GM12892 (cell line): ENCODE measurements at regions not wholly inside any gene's neighbourhood (a gene's known extent, or its start where the extent isn't known, plus 50 kb on each side); places are given as distances from the start of the nearest gene placed in this dataset.

Experiments used
- DNase-seq: peaks from one replicate; pipeline ENCODE4 v3.0.0; 2011; ENCODE audit not compliant: insufficient read length
- FAIRE-seq: peaks from 2 replicates; lab custom pipeline; 2011; peaks lifted over from hg19 to GRCh38; lab: Jason Lieb, UNC
- POLR2A ChIP-seq: IDR thresholded peaks from 2 replicates; pipeline ENCODE4 v1.6.1; 2011; ENCODE audit warnings: low read depth, low read length, control low read depth
- POLR2AphosphoS5 ChIP-seq: IDR thresholded peaks from 2 replicates; pipeline ENCODE4 v1.6.1; 2011; ENCODE audit warnings: low read depth, low read length, control low read depth
- TAF1 ChIP-seq: IDR thresholded peaks from 2 replicates; pipeline ENCODE4 v1.6.1; 2011; ENCODE audit warnings: low read depth, mild to moderate bottlenecking, control low read depth, low read length, borderline replicate concordance

DNA sequence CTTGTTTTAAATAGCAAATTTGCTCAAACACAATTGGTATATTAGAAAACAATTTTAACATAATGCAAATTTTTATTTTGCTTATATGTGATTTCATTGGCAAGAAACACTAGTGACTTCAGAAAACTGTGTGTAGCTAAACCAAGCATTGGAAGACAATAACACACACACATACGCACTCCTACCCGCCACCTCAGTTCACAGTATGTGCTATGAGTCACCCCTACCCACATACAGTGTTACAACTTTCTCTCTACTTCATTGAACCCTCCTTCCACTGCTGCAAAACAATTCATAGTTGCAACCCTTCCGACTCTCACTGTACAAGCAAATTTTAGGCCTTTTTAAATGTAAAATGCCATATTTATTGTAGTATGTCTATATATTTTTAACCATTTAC is 119.9 kb upstream of the THSD7A start:
- TF ChIP-seq TAF1 (no peak), POLR2AphosphoS5 (no peak), POLR2A (no peak)
- DNase-seq (no peak), FAIRE-seq (no peak)

DNA sequence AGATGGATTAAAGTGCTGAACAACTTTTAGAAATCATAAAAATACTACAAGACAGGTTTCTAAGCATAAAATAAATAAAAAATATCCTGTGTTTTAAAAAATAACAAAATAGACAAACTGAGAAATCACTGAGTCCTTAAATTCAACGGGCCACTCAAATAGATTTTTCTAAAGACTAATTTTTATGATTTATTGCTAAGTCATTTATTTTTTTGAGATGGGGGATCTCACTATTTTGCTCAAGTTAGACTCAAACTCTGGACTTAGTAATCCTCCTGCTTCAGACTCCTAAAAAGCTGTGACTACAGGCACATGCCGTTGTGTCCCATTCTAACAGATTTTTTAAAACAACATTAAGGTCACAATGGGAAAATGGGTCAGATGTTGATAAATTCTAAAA is 121.0 kb upstream of the THSD7A start:
- FAIRE-seq (no peak), DNase-seq (no peak)
- TF ChIP-seq TAF1 (no peak), POLR2A (no peak), POLR2AphosphoS5 (no peak)

DNA sequence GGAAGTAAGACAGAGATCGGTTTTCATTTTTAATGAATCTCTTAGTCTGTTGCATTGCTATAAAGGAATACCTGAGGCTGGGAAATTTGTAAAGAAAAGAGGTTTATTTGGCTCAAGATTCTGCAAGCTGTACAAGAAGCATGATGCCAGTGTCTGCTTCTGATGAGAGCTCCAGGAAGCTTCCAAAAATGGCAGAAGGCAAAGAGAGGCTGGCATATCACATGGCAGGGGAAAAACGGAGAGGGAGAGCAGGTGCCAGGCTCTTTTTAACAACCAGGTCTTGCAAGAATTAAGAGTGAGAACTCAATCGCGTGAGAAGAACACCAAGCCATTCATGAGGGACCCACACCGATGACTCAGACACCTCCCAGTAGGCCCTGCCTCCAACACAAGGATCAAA is 125.0 kb upstream of the THSD7A start:
- FAIRE-seq (no peak), DNase-seq (no peak)
- TF ChIP-seq TAF1 = no peak
- TF ChIP-seq POLR2AphosphoS5 = no peak
- TF ChIP-seq POLR2A = no peak

DNA sequence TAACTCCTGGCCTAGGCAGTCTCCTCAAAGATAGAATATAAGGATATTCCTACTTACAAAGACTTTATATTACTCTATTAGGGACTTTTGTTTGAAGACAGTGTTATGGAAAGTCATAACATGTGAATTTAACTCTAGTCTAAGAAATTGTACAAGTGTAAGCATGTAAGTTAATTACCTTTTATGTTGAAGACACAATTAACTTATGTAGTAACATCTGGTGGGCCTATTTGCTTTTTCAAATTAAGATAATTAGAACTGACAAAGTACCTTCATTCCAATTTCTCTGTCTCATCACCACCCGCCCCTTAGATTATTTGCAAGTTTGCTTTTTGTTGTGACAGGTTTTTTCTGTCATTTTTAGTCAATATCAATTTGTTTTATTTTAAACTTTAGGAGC is 126.0 kb upstream of the THSD7A start:
- TF ChIP-seq POLR2AphosphoS5 = no peak
- no peak for TF ChIP-seq POLR2A
- TF ChIP-seq TAF1 = no peak
- FAIRE-seq (no peak), DNase-seq (no peak)

DNA sequence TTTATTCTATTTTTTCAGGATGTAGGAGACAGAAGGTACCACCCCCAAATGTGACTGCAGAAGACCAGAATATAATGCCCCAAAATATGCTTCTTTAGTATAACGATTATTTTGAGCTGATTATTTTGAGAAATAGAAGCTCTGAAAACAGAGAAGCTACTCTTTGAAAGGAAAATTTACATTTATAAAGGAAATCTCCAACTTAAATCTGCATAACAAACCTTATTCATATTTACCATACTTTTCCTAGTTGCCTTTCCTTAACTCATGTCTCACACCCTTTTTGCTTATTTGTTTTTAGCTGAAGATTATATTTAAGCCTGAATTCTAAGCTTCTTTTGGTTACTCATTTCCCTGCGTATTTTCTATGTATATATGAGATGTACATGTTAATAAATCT is 127.1 kb upstream of the THSD7A start:
- FAIRE-seq = no peak
- DNase-seq = no peak
- TF ChIP-seq POLR2A (no peak), POLR2AphosphoS5 (no peak), TAF1 (no peak)

DNA sequence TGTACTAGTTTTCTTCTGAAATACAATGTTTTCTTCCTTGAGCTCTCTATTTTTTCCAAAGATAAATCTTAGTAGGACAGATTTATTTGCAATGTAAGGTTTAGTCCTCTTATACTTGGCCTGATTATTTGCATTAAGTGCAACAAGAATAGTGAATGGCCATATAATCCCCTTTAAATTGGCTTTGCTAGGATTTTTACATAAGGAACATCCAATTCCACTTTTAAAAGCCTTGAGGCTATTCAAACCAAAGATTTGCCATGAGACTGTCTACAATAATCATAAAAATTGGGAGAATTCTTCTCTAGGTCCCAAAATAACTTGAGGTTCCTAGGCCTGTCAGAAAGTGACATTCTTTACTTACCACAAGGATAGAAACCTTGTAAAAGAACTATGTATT is 128.6 kb upstream of the THSD7A start:
- FAIRE-seq (no peak), DNase-seq (no peak)
- no peak for TF ChIP-seq POLR2A
- no peak for TF ChIP-seq POLR2AphosphoS5
- TF ChIP-seq TAF1 = no peak

DNA sequence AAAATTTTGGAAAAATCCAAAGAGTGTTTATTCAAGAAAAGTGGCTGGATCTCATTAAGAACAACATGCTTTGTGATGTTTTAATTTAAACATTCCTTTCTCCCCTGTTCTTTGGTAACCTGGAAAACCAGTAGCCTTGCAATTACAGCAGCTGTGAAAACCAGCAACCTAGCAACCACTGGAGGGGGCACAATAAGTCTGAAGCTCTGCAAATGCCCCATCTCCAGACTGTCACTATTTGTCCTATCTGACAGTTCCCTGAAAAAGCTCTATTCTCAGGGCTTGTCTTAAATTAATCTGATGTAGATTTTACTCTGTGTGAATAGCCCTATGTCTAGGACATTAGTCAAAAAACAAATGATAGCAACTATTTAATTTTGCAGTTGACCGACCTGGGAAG is 137.6 kb upstream of the THSD7A start:
- no peak for TF ChIP-seq POLR2AphosphoS5
- no peak for TF ChIP-seq TAF1
- no peak for TF ChIP-seq POLR2A
- no peak for FAIRE-seq
- DNase-seq = no peak

DNA sequence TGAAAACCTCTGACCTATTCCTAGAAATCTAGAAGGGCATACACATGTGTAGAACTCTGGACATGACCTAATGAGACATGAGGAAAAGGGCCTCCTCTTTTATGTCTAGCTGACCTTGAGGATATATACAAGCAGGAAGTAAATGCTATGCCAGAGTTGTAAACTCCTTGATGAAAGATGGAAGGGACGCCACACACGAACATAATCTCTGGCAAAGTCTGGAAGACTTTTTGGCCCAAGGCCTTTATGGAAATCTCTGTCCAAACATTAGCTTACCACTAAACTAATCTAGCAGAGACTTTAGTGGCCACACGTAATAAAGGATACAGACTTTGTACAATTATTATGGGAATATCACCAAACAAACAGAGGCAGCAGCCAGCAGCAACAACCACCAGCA is 138.1 kb upstream of the THSD7A start:
- TF ChIP-seq POLR2AphosphoS5 (no peak), POLR2A (no peak), TAF1 (no peak)
- no peak for DNase-seq

DNA sequence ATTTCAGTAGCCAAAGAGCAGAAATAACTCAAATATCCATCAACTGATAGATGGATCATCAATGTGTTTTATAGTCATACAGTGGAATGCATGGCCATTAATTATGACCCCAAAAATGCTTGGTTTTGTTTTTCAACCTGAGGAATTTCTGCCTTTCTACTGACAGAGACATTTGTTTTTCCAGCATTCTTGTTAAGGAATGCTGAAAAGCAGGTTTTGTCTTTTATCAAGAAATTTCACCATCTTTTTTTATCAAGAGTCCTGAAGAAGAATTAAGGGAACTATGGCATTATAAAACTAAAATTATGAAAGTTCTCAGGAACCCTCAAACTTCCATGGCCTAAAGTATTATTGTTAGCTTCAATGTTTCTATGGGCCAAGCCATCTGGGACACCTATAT is 153.4 kb upstream of the THSD7A start:
- no peak for TF ChIP-seq TAF1
- TF ChIP-seq POLR2AphosphoS5 = no peak
- TF ChIP-seq POLR2A = no peak
- FAIRE-seq = no peak

More for the DNA sequence above, 138.1 kb upstream of the THSD7A start:
- no peak for FAIRE-seq

DNA sequence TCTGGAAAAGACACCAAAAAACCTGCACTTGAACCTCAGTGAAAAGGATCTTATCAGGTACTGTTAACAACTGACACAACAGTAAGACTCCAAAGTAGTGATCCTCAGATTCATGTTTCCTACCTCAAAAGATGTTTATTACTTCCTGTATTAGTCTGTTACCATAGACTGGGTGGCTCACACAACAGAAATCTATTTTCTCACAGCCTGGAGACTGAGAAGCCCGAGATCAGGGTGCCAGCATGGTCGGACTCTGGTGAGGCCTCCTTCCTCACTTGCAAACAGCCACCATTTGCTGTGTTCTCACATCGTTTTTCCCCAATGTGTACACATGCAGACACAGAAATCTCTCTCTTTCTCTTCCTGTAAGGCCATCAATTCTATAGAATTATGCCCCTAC is 154.0 kb upstream of the THSD7A start:
- DNase-seq = no peak
- TF ChIP-seq TAF1 (no peak), POLR2AphosphoS5 (no peak), POLR2A (no peak)
- FAIRE-seq = no peak

More for the DNA sequence above, 153.4 kb upstream of the THSD7A start:
- no peak for DNase-seq

DNA sequence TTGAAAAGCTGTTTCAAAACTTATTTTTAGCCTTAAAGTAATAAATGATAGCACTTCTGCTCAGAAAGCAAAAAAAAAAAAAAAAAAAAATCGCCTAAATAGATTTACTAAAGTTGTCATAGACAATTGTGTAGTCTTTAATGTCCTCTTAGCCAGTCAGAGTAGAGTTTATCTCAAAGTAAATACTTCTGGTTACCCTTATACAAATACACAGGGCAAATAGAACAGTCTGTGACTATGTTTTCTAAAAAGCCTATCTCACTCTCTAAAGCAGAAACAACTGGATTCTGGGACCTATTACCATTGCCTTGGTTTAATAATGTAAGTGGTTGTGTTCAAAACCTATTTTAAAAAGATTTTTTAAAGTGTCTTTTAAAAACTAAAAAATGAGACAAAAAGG is 156.2 kb upstream of the THSD7A start:
- TF ChIP-seq TAF1 (no peak), POLR2AphosphoS5 (no peak), POLR2A (no peak)
- no peak for FAIRE-seq
- no peak for DNase-seq

DNA sequence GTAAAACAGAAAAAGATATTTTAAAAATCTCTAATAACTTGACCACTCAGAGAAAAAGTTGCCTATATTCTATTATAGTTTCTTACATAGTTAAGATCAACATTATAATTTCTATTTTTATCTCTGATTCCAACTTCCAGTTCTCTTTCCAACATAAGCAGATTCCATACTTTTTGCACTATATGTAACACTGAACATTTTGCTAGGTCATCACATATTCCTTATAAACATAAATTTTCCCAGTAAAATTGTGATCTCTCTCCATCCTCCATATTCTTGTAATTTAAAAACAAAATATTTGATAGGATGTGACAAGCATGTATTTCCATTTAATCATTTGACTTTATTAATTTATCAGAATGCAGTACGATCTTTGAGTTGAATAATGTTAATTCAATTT is 170.4 kb upstream of the THSD7A start:
- DNase-seq = no peak
- TF ChIP-seq POLR2A = no peak
- TF ChIP-seq TAF1 = no peak
- TF ChIP-seq POLR2AphosphoS5 = no peak
- no peak for FAIRE-seq
